GM23338 (cell line): ENCODE measurements at regions not wholly inside any gene's neighbourhood (a gene's known extent, or its start where the extent isn't known, plus 50 kb on each side); places are given as distances from the start of the nearest gene placed in this dataset.

Experiments
- ETS1 ChIP-seq: IDR thresholded peaks from 2 replicates; pipeline ENCODE4 v1.6.1; 2016; ENCODE audit warnings: antibody characterized with exemption
- JUNB ChIP-seq: IDR thresholded peaks from one replicate; pipeline ENCODE4 v1.6.1; 2016; ENCODE audit warnings: antibody characterized with exemption; ENCODE audit not compliant: unreplicated experiment
- TF ChIP-seq, protein P1 (sequence below), 2 experiments: fragments of 200-600 bp in 1 of 2; sonication (generic) in 1 of 2; conservative IDR thresholded peaks; 2 replicates each; pipeline versions ENCODE4 v1.5.1 to v1.6.1; 2016 to 2017; ENCODE audit warnings: antibody characterized with exemption in 2 of 2, low read depth in 2 of 2, mild to moderate bottlenecking in 2 of 2, moderate library complexity in 1 of 2
- TF ChIP-seq, protein P2 (sequence below): IDR thresholded peaks from one replicate; pipeline ENCODE4 v1.6.1; 2018; ENCODE audit warnings: antibody characterized with exemption; ENCODE audit not compliant: unreplicated experiment

DNA sequence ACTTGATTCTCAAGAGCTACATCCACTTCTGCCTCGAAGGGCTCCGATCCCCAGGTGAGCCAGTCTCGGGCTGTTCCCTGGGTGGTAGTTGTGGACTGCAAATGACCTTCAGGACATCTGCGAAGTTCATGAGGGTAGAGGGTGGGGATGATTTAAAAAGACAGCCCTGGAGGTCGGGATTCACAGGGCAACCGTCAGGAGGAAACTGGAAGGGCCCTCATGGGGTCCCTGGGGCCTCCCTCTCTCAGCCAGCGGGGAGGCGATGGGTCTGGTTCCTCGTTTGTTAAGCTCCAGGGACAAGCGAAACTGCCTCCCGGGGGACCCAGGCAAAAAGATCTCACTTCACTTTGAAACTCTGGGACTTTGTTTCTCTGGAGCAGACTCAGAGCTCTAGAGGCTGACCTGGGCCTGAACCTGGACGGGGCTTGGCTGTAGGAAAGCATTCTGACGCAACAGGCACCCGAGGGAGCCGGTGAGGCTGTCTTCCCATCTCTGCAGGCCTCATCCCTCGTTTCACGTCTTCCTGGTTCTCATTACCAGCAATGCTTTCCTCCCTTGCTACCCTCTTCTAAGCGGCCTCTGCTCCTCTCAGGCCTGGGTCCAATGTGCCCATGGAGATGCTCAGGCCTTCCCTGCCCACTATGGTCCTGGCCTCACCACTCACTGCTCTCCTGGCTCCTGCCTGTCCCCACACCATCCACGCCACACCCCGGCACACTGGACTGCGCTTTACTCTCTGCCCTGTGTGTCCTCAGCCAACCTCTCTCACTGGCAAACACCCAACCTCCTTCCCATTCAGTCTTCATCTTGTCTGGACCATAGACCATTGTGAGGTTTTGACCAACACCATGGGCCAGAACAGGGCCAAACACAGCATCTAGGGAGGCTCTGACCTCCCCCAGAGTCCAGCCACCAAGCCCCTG is 214.2 kb upstream of the TNRC6C start:
- TF ChIP-seq ETS1 (no peak), JUNB (no peak)
- TF ChIP-seq, protein P1, sequence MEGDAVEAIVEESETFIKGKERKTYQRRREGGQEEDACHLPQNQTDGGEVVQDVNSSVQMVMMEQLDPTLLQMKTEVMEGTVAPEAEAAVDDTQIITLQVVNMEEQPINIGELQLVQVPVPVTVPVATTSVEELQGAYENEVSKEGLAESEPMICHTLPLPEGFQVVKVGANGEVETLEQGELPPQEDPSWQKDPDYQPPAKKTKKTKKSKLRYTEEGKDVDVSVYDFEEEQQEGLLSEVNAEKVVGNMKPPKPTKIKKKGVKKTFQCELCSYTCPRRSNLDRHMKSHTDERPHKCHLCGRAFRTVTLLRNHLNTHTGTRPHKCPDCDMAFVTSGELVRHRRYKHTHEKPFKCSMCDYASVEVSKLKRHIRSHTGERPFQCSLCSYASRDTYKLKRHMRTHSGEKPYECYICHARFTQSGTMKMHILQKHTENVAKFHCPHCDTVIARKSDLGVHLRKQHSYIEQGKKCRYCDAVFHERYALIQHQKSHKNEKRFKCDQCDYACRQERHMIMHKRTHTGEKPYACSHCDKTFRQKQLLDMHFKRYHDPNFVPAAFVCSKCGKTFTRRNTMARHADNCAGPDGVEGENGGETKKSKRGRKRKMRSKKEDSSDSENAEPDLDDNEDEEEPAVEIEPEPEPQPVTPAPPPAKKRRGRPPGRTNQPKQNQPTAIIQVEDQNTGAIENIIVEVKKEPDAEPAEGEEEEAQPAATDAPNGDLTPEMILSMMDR (conservative IDR thresholded peaks at IDR 0.05; ENCODE audit: low read depth in 2 of 2) = no peak
- TF ChIP-seq, protein P2, sequence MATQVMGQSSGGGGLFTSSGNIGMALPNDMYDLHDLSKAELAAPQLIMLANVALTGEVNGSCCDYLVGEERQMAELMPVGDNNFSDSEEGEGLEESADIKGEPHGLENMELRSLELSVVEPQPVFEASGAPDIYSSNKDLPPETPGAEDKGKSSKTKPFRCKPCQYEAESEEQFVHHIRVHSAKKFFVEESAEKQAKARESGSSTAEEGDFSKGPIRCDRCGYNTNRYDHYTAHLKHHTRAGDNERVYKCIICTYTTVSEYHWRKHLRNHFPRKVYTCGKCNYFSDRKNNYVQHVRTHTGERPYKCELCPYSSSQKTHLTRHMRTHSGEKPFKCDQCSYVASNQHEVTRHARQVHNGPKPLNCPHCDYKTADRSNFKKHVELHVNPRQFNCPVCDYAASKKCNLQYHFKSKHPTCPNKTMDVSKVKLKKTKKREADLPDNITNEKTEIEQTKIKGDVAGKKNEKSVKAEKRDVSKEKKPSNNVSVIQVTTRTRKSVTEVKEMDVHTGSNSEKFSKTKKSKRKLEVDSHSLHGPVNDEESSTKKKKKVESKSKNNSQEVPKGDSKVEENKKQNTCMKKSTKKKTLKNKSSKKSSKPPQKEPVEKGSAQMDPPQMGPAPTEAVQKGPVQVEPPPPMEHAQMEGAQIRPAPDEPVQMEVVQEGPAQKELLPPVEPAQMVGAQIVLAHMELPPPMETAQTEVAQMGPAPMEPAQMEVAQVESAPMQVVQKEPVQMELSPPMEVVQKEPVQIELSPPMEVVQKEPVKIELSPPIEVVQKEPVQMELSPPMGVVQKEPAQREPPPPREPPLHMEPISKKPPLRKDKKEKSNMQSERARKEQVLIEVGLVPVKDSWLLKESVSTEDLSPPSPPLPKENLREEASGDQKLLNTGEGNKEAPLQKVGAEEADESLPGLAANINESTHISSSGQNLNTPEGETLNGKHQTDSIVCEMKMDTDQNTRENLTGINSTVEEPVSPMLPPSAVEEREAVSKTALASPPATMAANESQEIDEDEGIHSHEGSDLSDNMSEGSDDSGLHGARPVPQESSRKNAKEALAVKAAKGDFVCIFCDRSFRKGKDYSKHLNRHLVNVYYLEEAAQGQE = no peak
